ENCODE measurements at regions not wholly inside any gene's neighbourhood (a gene's known extent, or its start where the extent isn't known, plus 50 kb on each side); places are given as distances from the start of the nearest gene placed in this dataset.
"Not testable (repeated sequence)": the region's sequence is repeated elsewhere in the genome, so short reads cannot be mapped to it uniquely, and the experiment has no call there.

DNA sequence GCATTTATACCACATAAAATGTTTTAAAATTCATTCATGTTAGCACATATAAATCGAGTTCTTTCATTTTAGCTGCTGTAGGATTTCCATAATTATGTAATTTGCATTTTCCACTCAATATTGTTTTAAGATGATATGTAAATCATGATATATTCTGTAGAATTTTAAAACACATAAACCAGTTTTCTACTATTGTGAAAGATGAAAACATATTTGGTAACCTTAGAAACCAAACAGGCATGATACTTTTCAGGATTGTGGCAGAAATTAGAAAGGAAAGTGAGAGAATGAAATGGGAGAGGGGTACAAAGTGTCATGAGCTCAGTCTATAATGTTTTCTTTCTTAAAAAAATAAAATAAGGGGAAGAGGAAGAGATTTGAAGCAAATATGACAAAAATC, 269.3 kb downstream of the PPP1R3A start:
- H3K4me3 Mint-ChIP-seq: no peak overlapping the region
- H3K36me3 Mint-ChIP-seq: no peaks in the 10 kb centered on the region
- no peak for ATAC-seq (ENCODE audit: low read depth in 2 of 2)
- no peaks in the 10 kb centered on the region for H3K4me1 Mint-ChIP-seq
- peaks cover 0 to 9% (median 0%) of the 10 kb centered on the region in 7 donors for H3K9me3 Mint-ChIP-seq
- no peak for DNase-seq
- no peaks in the 10 kb centered on the region for H3K27me3 Mint-ChIP-seq
- H3K27ac Mint-ChIP-seq: no peak overlapping the region

GRCh38 chr7:113639221-113639620, 279.6 kb downstream of the PPP1R3A start:
- peaks cover 0 to 1% (median 0%) of the 10 kb centered on the region in 7 donors for H3K9me3 Mint-ChIP-seq
- H3K27ac Mint-ChIP-seq: no peak overlapping the region
- ATAC-seq (ENCODE audit: low read depth in 2 of 2) (no peak), DNase-seq (no peak)
- H3K4me1 Mint-ChIP-seq: no peaks in the 10 kb centered on the region
- H3K4me3 Mint-ChIP-seq: no peak overlapping the region
- no peaks in the 10 kb centered on the region for H3K36me3 Mint-ChIP-seq
- H3K27me3 Mint-ChIP-seq: no peaks in the 10 kb centered on the region

DNA sequence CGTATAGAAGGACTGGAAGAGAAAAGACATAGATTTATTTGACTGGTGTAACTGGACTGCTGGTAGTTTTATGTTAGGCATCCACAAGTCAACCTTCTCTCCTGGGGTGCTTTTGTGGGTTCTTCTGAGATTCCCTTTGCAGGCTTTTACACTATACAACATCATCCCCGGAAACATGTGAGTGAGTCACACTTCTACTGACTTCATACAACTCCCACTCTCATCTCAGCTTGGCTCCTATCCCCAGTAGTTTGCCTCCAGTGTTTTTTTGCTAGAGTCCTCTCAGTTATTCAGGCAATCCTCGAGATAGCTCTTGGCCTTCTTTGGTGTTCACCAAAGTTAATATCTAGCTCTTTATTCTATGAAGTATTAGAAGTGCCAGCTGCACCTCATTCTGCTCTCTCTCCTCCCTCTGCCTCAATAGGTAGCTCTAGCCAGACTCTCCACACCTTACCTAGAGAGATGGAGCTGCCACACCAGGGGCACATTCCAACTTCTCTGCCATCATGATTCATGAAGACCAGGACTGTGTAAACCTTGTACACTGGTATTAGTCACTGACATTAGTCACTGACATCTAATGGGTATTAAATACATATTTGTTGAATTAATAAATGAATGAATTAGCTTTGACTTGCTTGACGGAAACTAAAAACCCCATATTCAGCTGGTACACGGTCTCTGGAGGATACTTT, 281.9 kb downstream of the PPP1R3A start:
- no peaks in the 10 kb centered on the region for H3K27me3 Mint-ChIP-seq
- DNase-seq: no peak
- no peak for ATAC-seq (ENCODE audit: low read depth in 2 of 2)

GRCh38 chr7:113635492-113635891, 283.3 kb downstream of the PPP1R3A start:
- Mint-ChIP-seq H3K9me3 (peaks cover 0 to 3% (median 0%) of the 10 kb centered on the region in 7 donors), H3K36me3 (no peaks in the 10 kb centered on the region), H3K27ac (no peak overlapping the region), H3K4me3 (no peak overlapping the region), H3K27me3 (no peaks in the 10 kb centered on the region), H3K4me1 (no peaks in the 10 kb centered on the region)
- DNase-seq (no peak), ATAC-seq (ENCODE audit: low read depth in 2 of 2) (no peak)

More for the DNA sequence above, 281.9 kb downstream of the PPP1R3A start:
- Mint-ChIP-seq H3K4me1 (no peaks in the 10 kb centered on the region), H3K36me3 (no peaks in the 10 kb centered on the region), H3K27ac (no peak overlapping the region), H3K4me3 (no peak overlapping the region), H3K9me3 (peaks cover 0 to 3% (median 0%) of the 10 kb centered on the region in 7 donors)

GRCh38 chr7:113633073-113633472, 285.7 kb downstream of the PPP1R3A start:
- no peaks in the 10 kb centered on the region for H3K36me3 Mint-ChIP-seq
- H3K4me1 Mint-ChIP-seq: no peaks in the 10 kb centered on the region
- no peak overlapping the region for H3K27ac Mint-ChIP-seq
- no peak for ATAC-seq (ENCODE audit: low read depth in 2 of 2)
- no peak for DNase-seq
- no peaks in the 10 kb centered on the region for H3K27me3 Mint-ChIP-seq
- no peak overlapping the region for H3K4me3 Mint-ChIP-seq
- H3K9me3 Mint-ChIP-seq: peaks cover 0 to 3% (median 0%) of the 10 kb centered on the region in 7 donors

DNA sequence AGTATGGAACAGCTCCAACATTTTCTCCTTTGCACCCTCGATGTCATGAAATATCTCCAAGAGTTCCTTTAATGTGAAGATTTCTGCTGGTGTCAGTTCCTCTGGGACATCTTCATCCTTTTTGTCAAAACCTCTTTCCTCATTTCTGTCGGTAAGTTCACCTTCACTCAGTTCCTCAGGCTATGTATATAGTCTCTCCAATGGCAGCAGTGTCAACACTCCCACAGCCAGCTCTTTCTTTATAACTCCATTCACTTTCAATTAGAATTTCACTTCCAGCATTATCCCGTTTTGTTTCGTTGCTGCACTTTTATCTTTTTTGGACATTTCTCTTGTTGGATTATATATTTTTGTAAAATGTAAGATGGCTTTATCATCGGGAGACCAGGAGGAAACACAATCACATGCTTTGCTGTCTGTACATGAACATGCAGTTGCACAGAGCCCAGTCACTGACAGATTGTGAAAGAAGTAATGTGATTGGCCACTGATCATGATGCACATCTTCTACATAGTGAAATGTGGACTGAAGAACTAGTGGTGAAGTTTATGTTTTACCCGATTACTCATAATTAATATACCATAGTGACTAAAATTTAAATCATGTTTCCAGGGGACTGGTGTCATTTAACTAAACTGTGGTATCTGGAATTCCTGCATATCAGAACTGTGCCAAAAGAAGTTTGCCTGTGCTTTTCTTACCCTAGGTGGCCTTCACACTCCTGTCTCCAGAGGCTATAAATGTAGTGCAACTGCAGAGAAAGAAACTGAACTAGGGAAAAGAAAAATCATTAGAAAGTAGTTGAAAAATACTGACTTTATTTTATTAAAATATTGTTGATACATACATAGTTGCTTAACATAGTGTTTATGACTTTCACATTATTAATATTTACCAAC, 289.6 kb downstream of the PPP1R3A start:
- ATAC-seq (ENCODE audit: low read depth in 2 of 2) (no peak), DNase-seq (no peak)
- no peaks in the 10 kb centered on the region for H3K27me3 Mint-ChIP-seq
- H3K4me3 Mint-ChIP-seq: no peak overlapping the region
- no peaks in the 10 kb centered on the region for H3K36me3 Mint-ChIP-seq
- H3K9me3 Mint-ChIP-seq: peaks cover 0 to 5% (median 0%) of the 10 kb centered on the region in 7 donors
- H3K4me1 Mint-ChIP-seq: no peaks in the 10 kb centered on the region
- no peak overlapping the region for H3K27ac Mint-ChIP-seq

GRCh38 chr7:113625494-113626102, 293.2 kb downstream of the PPP1R3A start:
- no peak for ATAC-seq (ENCODE audit: low read depth in 2 of 2)
- no peaks in the 10 kb centered on the region for H3K27me3 Mint-ChIP-seq
- H3K27ac Mint-ChIP-seq: no peak overlapping the region
- H3K9me3 Mint-ChIP-seq: peaks cover 3 to 20% (median 6%) of the 10 kb centered on the region in 7 donors
- H3K4me3 Mint-ChIP-seq: no peak overlapping the region
- no peaks in the 10 kb centered on the region for H3K36me3 Mint-ChIP-seq
- DNase-seq: no peak
- no peaks in the 10 kb centered on the region for H3K4me1 Mint-ChIP-seq

DNA sequence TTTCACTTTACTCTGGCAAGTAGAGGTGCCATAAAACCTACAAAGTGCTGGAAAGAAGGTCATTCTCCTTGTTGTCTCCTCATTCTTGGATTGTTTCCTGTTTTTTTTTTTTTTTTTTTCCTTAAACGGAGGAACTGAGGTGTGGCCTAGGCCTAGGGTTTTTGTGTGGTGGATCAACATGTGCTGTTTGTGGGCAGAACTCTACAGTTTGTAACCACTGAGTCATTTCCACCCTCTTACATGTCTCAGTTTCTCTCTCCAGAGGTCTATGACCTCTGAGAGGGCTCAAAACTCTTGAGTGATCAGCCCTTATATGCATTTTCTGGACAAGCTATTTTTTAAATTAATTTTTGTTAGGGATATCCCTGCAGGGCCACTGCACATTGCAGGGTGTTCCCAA, 296.0 kb downstream of the PPP1R3A start:
- peaks cover 5 to 34% (median 12%) of the 10 kb centered on the region in 7 donors for H3K9me3 Mint-ChIP-seq
- no peak for DNase-seq
- H3K4me1 Mint-ChIP-seq: no peaks in the 10 kb centered on the region
- H3K27me3 Mint-ChIP-seq: no peaks in the 10 kb centered on the region
- no peak for ATAC-seq (ENCODE audit: low read depth in 2 of 2)
- H3K27ac Mint-ChIP-seq: no peak overlapping the region
- H3K36me3 Mint-ChIP-seq: no peaks in the 10 kb centered on the region
- no peak overlapping the region for H3K4me3 Mint-ChIP-seq

DNA sequence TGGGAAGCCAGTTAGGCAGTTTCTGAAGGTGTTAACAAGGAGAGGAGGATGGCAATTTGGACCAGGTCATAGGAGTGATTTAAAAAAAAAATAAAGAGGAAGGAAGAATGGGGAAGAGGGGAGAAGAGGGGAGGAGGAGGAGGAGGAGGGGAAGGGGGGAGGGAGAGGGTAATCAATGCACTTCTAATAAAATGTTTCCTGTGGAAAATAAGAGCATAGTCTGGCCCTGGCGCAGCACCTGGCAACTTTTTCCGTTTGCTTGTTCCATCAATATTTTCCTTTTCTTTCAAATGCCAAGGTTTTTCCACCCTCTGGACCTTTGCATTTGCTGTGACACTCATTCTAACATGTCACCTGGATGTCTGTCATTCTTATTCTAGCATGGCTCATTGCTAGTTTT, 308.2 kb downstream of the PPP1R3A start:
- Mint-ChIP-seq H3K4me3 (no peak overlapping the region), H3K27me3 (no peaks in the 10 kb centered on the region), H3K4me1 (no peaks in the 10 kb centered on the region), H3K36me3 (no peaks in the 10 kb centered on the region), H3K27ac (no peak overlapping the region), H3K9me3 (peaks cover 0 to 9% (median 0%) of the 10 kb centered on the region in 7 donors)
- no peak for ATAC-seq (ENCODE audit: low read depth in 2 of 2)
- DNase-seq: no peak

- no peak overlapping the region for H3K4me3 Mint-ChIP-seq
- ATAC-seq (ENCODE audit: low read depth in 2 of 2) (no peak), DNase-seq (no peak)
- no peak overlapping the region for H3K27ac Mint-ChIP-seq
- H3K9me3 Mint-ChIP-seq: peaks cover 0 to 9% (median 0%) of the 10 kb centered on the region in 7 donors
- H3K27me3 Mint-ChIP-seq: no peaks in the 10 kb centered on the region
- H3K36me3 Mint-ChIP-seq: no peaks in the 10 kb centered on the region
- H3K4me1 Mint-ChIP-seq: no peaks in the 10 kb centered on the region
Observed at GRCh38 chr7:113608782-113609181, 310.0 kb downstream of the PPP1R3A start.

DNA sequence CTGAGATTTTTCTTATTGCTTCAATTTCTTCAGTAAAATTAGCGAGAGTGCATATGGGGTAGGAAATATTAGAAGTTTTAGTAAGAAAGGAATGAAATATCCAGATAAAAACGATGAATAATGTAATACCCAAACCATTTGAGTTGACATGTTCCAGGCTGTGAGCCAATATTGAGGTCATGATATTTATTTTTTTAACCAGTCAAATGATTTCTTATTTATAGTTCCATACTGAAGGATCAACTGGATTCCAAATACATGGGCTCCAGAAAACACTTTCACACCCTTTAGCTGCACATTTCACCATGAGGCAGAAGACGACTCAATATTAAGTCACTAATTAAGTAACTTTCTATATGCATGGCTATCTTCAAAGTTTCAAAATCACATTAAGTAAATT, 312.5 kb downstream of the PPP1R3A start:
- ATAC-seq (ENCODE audit: low read depth in 2 of 2) (no peak), DNase-seq (no peak)
- no peaks in the 10 kb centered on the region for H3K27me3 Mint-ChIP-seq
- H3K27ac Mint-ChIP-seq: no peak overlapping the region
- H3K4me1 Mint-ChIP-seq: no peaks in the 10 kb centered on the region
- H3K36me3 Mint-ChIP-seq: no peaks in the 10 kb centered on the region
- no peak overlapping the region for H3K4me3 Mint-ChIP-seq
- H3K9me3 Mint-ChIP-seq: peaks cover 2 to 10% (median 6%) of the 10 kb centered on the region in 7 donors

GRCh38 chr7:113600428-113600827, 318.4 kb downstream of the PPP1R3A start:
- H3K36me3 Mint-ChIP-seq; H3K27me3 Mint-ChIP-seq; H3K27ac Mint-ChIP-seq; H3K4me3 Mint-ChIP-seq; DNase-seq; ATAC-seq (ENCODE audit: low read depth in 2 of 2); H3K4me1 Mint-ChIP-seq: not testable (repeated sequence)
- peaks cover 0 to 17% (median 3%) of the 10 kb centered on the region in 7 donors for H3K9me3 Mint-ChIP-seq

DNA sequence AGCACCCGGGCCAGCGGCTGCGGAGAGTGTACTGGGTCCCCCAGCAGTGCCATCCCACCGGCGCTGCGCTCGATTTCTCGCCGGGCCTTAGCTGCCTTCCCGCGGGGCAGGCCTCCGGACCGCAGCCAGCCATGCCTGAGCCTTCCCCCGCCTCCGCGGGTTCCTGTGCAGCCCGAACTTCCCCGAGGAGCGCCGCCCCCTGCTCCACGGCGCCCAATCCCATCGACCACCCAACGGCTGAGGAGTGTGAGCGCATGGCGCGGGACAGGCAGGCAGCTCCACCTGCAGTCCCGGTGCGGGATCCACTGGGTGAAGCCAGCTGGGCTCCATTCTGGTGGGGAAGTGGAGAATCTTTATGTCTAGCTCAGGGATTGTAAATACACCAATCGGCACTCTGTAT, 325.4 kb downstream of the PPP1R3A start:
- not testable (repeated sequence) for DNase-seq; H3K9me3 Mint-ChIP-seq; H3K27me3 Mint-ChIP-seq; H3K4me1 Mint-ChIP-seq; H3K27ac Mint-ChIP-seq; H3K4me3 Mint-ChIP-seq; ATAC-seq (ENCODE audit: low read depth in 2 of 2); H3K36me3 Mint-ChIP-seq

GRCh38 chr7:113592924-113593323, 325.9 kb downstream of the PPP1R3A start:
- H3K27me3 Mint-ChIP-seq; H3K4me3 Mint-ChIP-seq; H3K27ac Mint-ChIP-seq; H3K4me1 Mint-ChIP-seq; H3K36me3 Mint-ChIP-seq; DNase-seq; H3K9me3 Mint-ChIP-seq; ATAC-seq (ENCODE audit: low read depth in 2 of 2): not testable (repeated sequence)

All from naive B cell (primary cell).